HFF-Myc (cell line): ENCODE measurements at regions not wholly inside any gene's neighbourhood (a gene's known extent, or its start where the extent isn't known, plus 50 kb on each side); places are given as distances from the start of the nearest gene placed in this dataset.
A peak's percentile ranks its signal among the peaks of the same experiment; 100 is the strongest.

Experiments
- DNase-seq: peaks from one replicate; pipeline ENCODE4 v3.0.0-alpha.2; 2011; ENCODE audit warnings: low read depth; ENCODE audit errors: extremely low read depth
- H3K4me3 ChIP-seq: replicated peaks from 2 replicates; pipeline ENCODE4 v1.5.1; 2011; ENCODE audit warnings: low read depth, mild to moderate bottlenecking, control low read depth, low read length
- CTCF ChIP-seq: IDR thresholded peaks from 2 replicates; pipeline ENCODE4 v1.5.1; 2012; ENCODE audit warnings: mild to moderate bottlenecking, low read depth, low read length, control low read depth; ENCODE audit errors: missing control alignments

GRCh38 chr7:94295850-94296249 lies 98.8 kb upstream of the COL1A2 start:
- peak; percentile 67 for DNase-seq
- peak; percentile 64 for TF ChIP-seq CTCF
- H3K4me3 ChIP-seq: no peak overlapping the region; the same call in 1 of the 2 replicates

DNA sequence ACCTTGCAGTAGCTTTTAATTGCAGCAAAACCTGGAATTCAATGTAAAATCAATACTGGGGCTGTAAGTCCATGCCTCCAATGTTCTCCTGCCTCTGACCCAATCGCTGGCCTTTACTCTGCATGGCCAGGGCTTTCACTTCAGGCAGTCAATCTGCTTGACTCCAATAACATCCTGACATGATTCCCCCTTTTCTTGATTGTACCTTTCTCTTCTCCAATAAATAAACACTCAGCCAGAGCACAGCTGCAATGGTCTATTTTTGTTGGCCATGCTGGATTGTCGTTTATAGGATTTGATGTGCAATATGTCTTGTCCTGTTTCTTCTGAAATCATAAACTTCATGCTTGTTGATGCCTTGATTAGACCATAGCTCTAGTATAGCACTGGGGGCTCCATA lies 97.8 kb upstream of the COL1A2 start:
- H3K4me3 ChIP-seq: peak overlapping the region; percentile 22
- TF ChIP-seq CTCF: no peak
- no peak for DNase-seq

DNA sequence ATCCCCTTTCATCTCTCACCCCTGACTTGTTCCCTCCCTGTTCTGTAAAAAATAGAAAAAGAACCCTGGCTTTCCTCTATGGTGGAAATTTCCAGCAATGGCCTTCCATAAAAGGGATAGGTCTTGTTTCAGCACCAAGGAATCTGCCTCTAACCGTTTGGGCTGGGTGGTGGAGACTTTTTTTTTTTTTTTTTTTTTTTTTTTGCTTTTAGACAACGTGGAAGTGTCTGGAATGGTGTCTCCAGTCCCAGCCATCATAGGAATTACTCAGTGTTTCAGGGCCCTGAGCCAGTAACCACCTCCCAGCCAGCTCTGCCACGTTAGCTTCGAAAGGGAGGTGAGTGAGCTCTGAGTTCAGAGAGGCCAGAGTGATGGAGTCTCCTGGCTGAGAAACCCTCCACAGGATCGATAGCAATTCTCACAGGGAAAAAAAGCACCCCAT lies 97.3 kb upstream of the COL1A2 start:
- no peak overlapping the region; the same call in 1 of the 2 replicates for H3K4me3 ChIP-seq
- DNase-seq: peak; percentile 75

DNA sequence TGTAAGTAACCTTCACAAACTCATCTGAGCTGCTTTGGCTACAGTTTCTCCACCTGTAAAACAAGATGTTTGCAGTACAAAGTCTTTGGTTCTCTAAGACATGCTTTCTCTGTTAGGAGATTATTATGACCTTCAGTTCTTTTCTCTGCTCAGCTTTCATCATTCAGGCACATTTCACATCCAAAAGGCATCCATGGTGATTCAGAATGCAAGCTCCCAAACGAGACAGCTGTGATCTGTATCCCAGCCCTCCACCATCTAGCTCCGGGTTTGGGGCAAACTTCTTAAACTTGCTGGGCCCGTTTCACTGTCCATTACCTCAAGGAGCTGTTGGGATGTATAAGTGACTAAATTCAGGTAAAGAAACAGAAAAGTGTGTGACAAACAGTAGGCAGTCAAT lies 95.8 kb upstream of the COL1A2 start:
- H3K4me3 ChIP-seq: no peak overlapping the region
- no peak for TF ChIP-seq CTCF
- DNase-seq: no peak

More for the DNA sequence above, 97.3 kb upstream of the COL1A2 start:
- TF ChIP-seq CTCF: no peak

- H3K4me3 ChIP-seq: no peak overlapping the region
- TF ChIP-seq CTCF: no peak
- DNase-seq: no peak
These were observed 94.4 kb upstream of the COL1A2 start for GRCh38 chr7:94300176-94300835.

- peak overlapping the region; percentile 11; the same call in 1 of the 2 replicates for H3K4me3 ChIP-seq
- DNase-seq: peak; percentile 90
- TF ChIP-seq CTCF: no peak
These were observed 93.6 kb upstream of the COL1A2 start for GRCh38 chr7:94301024-94301586.
